Colon (tissue), 2 donors: ENCODE measurements at regions not wholly inside any gene's neighbourhood (a gene's known extent, or its start where the extent isn't known, plus 50 kb on each side); places are given as distances from the start of the nearest gene placed in this dataset.
"Not testable (repeated sequence)": the region's sequence is repeated elsewhere in the genome, so short reads cannot be mapped to it uniquely, and the experiment has no call there.

Experiments
- FAIRE-seq: peaks from 2 replicates; lab custom pipeline; 2012; peaks lifted over from hg19 to GRCh38; lab: Jason Lieb, UNC
- donor health status: control.
- donor health status: control.

DNA sequence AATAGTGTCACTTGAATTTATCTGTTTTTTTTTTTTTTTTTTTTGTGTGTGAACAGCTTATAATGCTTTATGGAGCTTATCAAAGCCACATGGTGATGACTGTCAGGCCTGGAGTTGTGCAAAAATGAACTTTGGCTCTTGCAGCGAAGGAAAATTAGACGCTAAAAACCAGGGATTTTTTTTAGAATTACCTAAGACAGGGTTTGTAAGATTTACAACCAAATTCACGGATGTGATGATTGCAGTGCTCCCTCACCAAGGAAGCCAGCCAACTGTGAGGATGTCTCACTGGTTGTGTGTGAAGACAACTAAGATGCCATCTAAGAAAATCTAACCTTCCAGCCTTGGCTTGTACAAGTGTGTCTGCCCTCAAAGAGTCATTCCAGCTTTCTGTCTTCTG is 127.1 kb upstream of the SLC4A4 start:
- FAIRE-seq, result no peak

DNA sequence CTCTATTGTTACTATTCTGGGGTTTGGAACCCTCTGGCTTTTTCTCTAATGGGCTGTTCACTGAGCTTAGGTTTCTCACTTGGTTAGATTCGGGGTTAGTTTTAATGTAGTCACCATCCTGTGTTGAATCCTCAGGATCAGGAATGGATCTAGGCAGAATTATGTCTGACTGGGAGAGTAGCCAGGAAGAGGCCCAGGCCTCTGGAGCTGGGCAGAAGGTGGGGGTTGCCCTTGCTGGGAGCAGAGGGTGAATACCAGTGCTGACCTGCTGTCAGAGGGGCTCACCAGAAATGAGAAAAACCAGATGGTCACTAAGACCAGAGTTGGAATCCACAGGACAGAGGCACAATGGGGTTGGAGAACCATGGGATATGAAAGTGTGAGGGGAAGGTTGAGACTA is 126.6 kb upstream of the SLC4A4 start:
- no peak for FAIRE-seq

DNA sequence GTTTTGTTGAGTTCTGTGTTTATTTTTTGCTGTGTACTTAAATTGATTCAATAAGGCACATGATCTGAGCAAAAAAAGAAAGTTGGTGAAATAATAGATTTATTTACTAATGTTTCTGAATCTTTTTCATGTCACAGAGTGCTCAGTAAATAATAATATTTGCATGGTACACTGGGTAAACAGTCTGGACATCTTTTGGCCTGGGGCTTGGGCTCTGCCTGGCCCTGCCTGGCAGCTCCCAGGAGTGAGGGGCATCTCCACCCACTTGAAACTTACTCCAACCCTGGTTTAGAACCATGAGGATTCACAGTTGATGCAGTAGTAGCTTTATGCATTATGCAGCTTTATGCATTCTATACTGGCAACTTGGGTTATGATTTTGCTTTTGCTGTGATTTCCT is 124.2 kb upstream of the SLC4A4 start:
- no peak for FAIRE-seq

DNA sequence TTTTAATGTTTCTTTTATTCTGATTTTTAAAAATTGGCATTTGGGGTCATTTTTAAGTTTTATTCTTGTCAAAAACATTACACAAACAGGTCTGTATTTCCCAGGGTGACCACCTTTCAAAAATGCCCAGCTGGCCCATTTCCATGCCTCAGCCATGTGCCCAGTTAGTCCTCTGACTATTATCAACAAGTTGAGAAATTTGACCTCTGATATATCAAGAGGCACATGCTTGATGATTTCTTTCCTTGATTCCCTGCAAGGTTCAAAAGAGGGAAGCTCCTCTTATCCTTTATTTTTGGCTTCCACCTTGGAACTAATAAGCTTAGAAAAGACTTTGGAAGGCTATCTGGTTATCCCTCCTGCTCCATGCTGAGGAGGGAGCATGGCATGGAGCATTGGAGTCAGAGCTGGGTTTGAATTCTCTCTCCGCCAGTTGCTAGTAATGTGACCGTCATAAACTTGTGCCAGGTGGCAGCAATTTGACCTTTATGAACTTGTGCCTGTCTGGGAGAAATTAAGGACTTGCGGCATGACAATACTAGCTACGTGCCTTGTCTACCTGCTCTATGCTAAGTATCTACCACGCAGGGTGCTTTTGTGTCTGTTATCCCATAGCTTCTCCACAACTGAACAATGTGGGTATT is 122.4 kb upstream of the SLC4A4 start:
- FAIRE-seq, result no peak

DNA sequence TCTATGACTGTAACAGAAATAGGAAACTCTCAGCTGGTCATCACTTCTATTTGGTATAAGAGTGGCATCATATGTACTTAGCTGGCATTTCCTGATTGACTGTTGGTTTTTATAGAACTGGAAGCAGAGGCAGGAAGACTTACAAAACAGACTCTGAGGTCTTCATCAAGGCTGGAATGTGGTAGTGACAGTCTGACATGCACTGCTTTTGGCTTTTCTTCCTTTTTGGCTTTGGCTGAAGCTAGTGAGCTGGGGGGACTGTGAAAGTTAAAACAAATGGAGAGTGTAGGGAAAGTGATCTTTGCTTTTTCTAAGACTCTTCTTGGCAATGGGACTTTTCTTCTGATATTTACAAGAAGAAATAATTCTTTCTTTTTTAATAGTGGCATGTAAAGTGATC is 121.1 kb upstream of the SLC4A4 start:
- no peak for FAIRE-seq

DNA sequence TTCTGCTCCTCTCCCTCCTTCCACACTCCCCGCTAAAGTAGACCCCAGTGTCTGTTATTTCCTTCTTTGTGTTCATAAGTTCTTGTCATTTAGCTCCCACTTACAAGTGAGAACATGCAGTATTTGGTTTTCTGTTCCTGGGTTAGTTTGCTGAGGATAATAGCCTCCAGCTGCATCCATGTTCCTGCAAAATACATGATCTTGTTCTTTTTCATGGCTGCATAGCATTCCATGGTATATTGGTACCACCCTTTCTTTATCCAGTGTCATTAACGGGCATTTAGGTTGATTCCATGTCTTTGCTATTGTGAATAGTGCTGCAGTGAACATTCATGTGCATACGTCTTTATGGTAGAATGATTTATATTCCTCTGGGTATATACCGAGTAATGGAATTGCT is 118.0 kb upstream of the SLC4A4 start:
- FAIRE-seq, result not testable (repeated sequence)

DNA sequence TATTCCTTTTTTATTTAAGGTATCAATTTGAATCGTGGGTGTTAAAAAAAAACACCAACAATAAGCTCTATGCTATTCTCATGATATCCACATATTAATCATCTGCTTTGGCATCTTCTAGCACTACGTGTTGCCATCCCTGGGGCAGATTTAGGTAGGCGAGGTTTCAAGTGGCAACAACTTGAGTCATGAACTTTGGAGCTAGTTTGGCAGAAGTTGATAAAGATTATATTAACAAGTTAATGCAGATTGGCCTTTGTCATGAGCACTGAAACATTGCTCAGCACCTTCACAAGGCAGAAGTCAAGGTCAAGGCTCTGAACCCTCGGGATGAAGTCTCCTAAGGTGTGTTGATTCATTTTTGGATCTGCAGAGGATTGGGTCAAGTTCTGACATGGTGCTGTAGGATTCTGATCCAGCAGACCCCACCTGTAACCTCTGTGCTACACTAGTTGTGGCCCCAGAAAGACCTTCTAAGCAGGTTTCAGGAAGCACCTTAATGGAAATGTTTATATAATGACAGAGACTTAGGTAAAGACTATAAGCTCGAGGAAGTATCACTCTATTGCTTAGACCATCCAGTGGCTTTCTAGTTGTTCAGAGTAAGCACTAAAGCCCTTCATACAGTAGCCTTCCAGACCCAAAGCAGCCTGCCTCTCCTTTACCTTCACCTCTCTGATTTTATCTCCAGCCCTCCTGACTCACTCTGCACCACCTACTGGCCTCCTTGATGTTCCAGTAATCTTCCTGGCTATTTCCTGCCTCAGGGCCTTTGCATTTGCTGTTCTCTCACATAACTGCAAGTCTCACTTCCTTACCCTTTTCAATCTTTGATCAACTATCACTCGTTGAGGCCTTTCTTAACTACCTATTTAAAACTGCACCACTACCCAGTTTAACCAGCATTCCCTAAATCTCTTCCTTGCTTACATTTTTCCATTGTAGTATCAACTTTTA is 117.0 kb upstream of the SLC4A4 start:
- FAIRE-seq, result no peak

DNA sequence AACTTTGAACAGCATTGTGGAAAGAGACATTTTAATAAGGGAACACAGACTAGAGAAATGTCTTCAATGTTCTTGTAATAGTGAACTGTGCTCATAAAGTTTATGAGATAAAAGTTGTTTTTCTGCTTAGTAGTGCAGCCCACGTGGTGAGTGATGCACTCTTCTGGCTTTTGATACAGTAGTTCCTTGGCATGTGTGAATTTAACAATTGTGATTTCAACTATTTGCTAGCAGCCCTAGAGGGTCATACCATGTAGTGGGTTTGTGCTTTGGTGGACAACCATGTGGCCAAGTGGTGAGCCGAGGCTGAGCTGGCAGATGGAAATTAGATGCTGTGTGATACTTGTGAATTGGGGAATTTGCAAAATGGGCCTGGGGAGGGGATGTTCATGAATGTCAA is 116.2 kb upstream of the SLC4A4 start:
- FAIRE-seq, result no peak

DNA sequence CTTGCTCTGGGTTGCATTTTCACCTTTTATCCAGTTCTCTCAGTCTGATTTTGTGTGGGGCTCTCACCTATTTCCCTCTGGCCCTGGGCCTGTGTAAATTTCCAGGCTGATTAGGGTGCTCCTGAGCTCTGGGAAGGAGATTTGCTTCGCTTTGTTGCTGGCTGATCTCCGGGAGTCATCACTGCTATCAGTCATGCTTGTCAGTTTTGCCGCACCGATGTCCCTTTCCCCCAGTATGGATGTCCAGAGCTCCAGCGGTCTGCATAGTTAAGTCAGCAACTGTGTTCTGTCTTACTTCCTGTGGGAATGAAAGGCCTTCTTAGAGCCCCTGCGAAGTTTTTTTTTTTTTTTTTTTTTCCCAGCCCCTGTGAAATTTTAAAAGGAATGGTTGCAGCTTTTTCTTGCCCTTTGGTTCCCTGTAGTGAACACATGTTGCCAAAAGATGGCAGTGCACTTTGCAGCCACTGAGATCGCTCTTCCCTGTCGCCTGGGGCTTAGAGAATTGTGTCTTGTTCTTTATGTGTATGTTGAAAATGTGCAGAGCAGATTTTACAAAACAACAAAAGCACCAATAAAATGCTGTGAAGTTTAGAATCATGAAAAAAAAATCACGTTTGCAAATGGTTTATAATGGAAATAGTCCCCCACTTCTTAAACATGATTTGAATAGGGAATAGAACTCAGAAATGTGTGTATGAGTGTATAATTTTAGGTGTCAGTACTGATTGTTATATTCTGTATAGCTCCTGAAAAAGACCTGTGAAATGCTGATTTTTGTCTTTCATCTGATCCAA is 109.1 kb upstream of the SLC4A4 start:
- peak; percentile 77 for FAIRE-seq

DNA sequence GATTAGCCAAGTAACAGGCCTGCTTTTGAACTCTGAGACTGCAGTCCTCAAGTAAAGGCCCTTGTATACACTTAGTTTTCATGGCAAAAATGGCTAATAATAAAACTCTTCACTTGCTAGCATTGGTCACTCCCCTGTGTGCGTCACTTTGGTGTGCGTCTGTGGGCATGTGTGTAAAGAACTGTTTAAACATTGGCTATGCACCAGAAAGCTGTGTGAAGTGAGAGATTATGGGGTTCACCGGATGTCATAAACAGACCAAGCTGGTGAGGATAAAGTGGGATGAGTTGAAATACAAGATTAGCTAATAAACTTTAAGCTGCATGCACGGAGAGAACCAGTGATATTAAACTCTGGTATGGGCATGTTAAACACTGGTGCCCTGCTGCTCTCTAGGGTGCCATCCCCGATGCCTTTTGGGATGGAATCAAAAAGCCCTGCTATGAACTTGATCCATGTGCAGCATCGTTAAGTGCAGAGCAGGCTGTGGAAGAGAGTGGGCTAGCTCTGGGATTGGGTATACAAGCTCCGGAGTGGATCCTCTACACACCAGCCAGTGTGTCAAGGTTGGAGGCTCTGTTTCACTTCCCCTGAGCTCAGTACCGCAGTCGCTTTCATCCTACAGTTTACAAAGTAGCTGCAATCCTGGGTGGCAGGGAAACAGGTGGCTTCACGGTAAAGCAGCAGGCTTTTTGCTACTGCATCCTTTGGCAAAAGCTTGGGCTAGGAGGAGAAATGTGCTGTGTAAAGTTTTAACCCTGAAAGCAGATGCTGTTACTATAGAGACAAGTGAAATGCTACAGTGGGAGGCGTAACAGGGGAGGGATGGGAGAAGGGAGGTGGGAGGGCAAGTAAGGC is 108.3 kb upstream of the SLC4A4 start:
- no peak for FAIRE-seq

DNA sequence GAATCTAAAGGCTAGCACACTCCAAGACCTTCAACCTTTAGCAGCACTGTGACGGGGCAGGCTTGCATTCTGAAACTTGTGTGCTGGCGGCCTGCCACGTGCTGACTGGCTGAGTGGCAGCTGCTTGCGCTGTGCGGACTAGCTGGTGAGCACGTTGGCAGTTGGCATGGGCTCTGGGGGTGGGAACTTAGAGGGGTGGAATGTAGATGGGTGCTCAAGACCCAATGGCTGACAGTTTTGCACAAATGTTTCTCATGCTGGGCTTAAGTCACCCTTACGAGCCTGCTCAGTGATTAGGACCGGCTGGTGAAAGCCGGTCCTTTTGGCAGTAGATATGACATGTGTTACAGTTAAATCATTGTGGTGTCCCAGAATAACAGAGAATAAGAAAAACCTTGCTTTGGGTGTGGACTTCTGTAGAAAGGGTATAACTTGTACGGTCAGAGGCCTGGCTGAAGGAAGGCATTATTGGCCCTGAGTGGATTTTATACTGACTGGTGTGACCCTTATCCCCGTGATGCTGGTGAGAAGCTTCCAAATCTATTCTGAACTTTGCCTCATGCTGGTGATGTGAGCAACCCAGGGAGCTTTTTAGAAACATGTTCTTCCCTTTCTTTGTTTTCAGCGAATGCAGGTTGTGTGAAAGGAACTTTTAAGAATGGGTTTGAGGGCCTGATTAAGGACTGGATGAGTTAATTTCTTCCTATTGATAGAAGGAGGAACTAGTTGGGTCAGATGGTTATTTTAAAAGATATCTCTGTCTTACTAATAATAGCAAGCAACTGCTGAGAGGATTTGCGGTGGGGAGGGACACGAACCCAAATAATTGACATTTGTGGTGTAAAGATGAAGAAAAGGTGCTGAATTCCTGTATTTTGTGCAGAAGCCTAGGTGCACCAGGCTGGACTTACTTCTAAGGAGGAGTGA is 107.4 kb upstream of the SLC4A4 start:
- no peak for FAIRE-seq

DNA sequence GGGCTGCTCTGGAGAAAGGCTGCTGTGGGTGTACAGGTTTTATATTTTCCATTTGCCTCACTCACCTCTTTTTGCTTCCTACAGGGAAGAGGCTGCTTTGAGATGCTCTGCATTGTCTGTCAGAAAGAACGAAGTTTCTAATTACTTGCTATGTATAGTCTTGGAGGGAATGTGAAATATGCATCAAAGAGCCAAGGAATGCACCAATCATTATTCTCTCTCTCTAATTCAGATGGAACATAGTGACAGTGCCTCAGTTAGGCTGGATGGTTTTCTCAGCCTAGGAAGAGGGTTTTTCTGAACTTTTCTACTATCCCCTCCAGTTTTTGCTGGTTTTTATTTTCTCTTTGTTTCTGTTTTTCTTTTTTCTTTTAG is 106.8 kb upstream of the SLC4A4 start:
- no peak for FAIRE-seq

DNA sequence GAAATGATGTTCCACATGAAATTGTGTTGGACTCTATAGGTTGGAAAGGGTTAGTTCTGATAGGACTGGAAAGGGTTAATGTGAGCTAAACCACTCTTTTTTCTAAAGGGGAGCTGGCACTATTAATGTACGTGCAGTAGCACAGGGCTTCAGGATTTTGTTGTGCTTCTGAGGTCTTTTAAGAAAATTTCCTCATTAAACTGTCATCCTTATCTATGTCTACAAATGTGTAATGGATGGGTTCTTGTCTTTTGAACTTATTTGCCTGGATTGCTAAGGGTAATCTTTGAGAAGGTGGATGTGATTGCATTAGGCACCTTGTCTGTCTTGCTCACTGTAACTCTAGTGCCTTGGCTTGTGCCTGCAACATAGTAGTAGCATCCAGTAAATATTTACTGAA is 106.0 kb upstream of the SLC4A4 start:
- no peak for FAIRE-seq

DNA sequence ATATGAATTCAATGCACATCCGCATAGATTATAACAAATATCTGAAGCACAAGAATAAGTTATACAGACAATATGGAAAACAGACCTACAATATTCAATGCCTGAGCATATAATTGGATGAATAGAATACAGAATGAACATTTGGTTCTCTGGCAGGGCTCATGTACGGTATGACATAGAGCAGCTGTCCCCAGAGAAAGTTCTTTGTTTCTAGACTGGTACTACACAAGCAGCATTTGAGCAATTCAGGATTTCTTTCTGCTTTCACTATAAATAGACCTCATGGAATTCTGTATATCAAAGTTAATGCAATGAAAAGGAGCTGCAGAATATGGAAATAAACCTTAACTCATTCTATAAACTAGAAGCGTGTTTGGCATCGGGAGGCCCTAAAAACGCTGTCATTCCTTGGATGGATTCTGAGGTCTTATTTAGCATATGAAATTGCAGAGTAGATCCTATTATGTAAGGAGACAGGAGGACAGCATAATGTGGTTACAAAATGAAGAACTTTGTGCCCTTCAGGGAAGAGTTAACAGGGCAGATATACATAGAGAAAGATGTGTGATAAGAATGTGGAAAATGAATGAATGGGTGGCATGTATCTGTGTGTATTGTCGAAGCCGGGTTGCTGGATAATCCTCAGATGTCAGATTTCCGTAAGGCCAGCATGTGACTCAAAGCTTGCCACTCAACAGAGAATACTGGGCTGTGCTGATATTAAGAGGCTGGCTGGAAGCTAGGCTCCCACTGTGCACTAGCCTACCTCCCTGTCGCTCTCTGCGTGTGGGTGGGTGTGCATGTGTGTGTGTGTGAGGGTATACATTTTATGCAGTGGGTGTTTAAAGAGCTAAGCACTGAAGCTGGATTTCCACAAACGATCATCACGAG is 103.3 kb upstream of the SLC4A4 start:
- FAIRE-seq, result no peak

DNA sequence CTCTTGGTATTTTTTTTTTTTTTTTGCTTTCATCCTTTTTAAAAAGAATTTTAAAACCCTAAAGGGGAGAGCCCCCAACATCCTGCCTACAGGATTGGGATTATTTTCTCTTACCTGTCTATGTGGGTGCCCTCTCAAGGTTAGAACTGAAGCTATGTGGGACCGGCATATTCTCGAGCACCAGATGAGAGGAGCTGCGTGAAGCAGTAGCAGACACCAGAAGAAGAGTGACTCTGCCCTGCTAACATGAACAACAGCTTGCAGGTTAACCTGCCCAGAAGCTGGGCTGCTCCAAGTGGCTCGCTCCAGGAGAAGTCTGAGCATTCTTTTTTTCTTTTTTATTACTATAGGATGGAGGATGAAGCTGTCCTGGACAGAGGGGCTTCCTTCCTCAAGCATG is 102.6 kb upstream of the SLC4A4 start:
- FAIRE-seq, result no peak

DNA sequence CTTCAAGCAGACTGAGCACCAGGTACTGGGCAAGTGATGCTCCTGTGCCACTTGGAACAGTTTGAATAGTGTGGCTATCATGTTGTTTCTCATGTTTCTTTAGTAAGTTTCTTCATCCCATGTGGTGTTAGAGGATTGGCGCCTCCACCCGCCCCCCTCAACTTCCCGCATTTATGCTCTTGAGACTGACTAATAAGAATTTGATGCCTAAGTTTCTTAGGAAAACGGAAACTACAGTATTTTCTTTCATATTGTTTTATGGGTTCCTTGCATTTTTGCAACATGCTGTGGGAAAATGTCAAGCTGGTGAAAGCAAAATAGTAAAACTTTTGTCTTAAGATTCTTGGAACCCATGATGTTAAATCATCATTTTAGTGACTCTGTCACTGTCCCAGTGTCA is 101.2 kb upstream of the SLC4A4 start:
- FAIRE-seq, result no peak

DNA sequence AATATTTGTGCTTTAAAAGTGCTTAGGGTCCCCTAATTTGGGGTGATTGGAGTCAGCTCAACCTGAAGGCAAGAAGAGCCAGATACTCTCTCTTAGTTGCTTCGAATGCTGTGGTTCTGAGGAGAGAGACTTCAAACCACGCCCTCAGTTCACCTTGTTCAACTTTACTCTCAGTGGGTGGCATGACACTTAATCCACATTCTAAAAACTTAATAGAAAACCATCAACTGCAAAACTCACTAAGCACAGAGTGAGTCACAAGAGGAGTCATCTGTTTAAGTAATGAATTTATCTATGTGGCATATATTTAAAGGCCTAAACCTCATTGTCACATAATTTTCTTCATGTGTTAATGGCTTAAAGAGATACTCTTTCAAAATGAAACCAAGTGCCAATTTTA is 99.5 kb upstream of the SLC4A4 start:
- no peak for FAIRE-seq

DNA sequence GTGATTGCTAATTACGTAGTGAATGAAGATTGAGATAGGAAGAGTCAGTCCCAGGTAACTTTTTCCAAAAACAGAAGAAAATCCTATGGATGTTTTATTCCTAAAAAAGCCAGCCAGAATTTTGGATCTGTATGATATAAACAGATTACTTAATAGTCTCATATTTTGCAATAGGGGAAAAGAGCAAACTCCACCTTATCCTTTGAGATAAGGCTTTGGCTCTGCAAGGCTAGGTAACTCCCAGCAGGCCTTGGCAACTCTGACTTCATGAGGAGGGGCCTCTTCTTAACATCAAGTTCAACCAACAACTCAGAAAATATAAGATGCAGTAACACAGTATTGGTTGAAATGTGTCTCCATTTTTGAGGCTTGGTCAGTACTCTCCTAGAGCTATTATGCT is 98.7 kb upstream of the SLC4A4 start:
- no peak for FAIRE-seq

DNA sequence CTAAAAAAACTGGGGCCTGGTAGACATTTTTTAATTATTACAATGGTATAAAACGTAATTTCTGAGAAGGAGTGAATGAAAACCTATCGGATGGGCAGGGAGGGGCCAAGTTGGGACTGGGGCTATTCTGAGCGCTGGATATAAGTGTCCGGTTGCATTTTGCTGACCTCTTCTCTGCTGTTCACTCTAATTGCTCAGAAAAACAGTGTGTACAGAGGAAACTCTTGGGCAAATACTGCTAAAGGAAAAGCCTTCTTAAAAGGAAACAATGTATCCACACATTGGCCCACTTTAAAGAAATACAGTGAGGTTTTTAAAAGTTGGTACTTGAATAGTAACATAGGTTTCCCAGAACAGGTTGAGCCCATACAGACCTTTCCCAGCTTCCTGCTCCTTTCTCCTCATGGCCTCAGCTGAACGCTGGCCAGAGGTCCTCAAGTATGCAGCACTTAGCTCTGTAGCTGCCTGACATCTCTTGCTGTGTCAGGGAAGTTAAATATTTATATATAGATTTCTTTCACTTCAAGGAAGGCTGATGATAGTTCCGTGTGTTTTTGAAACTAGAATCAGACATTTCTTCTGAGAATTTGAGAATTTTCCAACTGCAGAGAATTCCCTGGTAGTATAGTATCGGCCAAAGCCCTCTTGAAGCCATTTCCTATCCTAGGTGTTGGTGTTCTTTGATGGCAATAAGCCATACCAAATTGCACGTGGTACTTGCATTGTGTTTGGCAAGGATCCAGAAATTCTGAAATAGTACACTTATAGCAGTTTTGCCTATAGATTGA is 97.1 kb upstream of the SLC4A4 start:
- no peak for FAIRE-seq
